ENCODE measurements at regions not wholly inside any gene's neighbourhood (a gene's known extent, or its start where the extent isn't known, plus 50 kb on each side); places are given as distances from the start of the nearest gene placed in this dataset.
"Not testable (repeated sequence)": the region's sequence is repeated elsewhere in the genome, so short reads cannot be mapped to it uniquely, and the experiment has no call there.

DNA sequence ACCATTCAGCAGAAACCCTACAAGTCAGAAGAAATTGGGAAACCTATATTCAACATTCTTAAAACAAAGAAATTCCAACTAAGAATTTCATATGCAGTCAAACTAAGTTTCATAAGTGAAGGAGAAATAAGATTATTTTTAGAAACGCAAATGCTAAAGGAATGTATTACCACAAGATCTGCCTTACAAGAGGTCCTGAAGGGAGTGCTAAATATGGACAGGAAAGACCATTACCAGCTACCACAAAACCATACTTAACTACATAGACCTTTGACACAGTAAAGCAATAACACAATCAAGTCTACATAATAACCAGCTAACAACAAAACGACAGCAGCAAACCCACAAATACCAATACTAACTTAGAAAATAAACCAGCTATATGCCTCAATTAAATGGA, 169.3 kb upstream of the FGF16 start:
- Histone ChIP-seq H3K9ac (ENCODE audit: low read length) (no peak overlapping the region), H3K27ac (ENCODE audit: low read depth, low read length) (no peak overlapping the region), H2AFZ (ENCODE audit: low read depth, low read length, poor library complexity, severe bottlenecking) (no peak overlapping the region), H3K36me3 (ENCODE audit: control insufficient read depth in 1 of 2, insufficient read depth in 2 of 2, low read length in 2 of 2) (no peaks in the 10 kb centered on the region), H3K9me2 (ENCODE audit: insufficient read depth) (no peaks in the 10 kb centered on the region), H3K4me3 (replicated peaks in 1 of 2; ENCODE audit: low read depth in 1 of 2, low read length in 2 of 2) (no peak overlapping the region), H4K20me1 (ENCODE audit: insufficient read depth) (no peaks in the 10 kb centered on the region), H3K4me1 (ENCODE audit: control insufficient read depth in 1 of 2, insufficient read depth in 2 of 2, low read length in 2 of 2) (no peaks in the 10 kb centered on the region), H3K27me3 (ENCODE audit: insufficient read depth, low read length) (no peaks in the 10 kb centered on the region), H3K79me2 (ENCODE audit: insufficient read depth, low read length) (no peaks in the 10 kb centered on the region), H3K9me3 (ENCODE audit: control insufficient read depth in 1 of 2, insufficient read depth in 1 of 2, low read depth in 1 of 2, low read length in 2 of 2) (no peaks in the 10 kb centered on the region), H3K4me2 (ENCODE audit: low read length) (no peak overlapping the region)
- POLR2A ChIA-PET = no interaction called here
- CTCF ChIA-PET = no interaction called here
- no peak for DNase-seq (ENCODE audit: low read depth, low spot score)
- RAD21 ChIA-PET (ENCODE audit: low non-redundant PET in 1 of 2, low total read pairs in 2 of 2, uncharacterized antibody in 2 of 2, unreplicated experiment in 2 of 2) = no interaction called here
- no peak for ATAC-seq
- no TSS peak for BruUV-seq (replicated peaks)
- TF ChIP-seq POLR2AphosphoS5 (IDR thresholded peaks at IDR 0.05; ENCODE audit: low read depth, low read length) (no peak), EZH2phosphoT487 (IDR thresholded peaks at IDR 0.05; ENCODE audit: borderline replicate concordance) (no peak), EGR1 (IDR thresholded peaks at IDR 0.05; ENCODE audit: low read depth) (no peak), SIN3A (IDR thresholded peaks at IDR 0.05; ENCODE audit: low read depth) (no peak), CBX3 (IDR thresholded peaks at IDR 0.05; ENCODE audit: low read depth) (no peak), SP1 (IDR thresholded peaks at IDR 0.05; ENCODE audit: low read depth) (no peak), ZFX (IDR thresholded peaks at IDR 0.05) (no peak), TCF7L2 (IDR thresholded peaks at IDR 0.05; ENCODE audit: borderline replicate concordance, extremely low read depth, insufficient read depth, insufficient read length) (no peak), JUND (IDR thresholded peaks at IDR 0.05) (no peak)
- TF ChIP-seq, protein P1, sequence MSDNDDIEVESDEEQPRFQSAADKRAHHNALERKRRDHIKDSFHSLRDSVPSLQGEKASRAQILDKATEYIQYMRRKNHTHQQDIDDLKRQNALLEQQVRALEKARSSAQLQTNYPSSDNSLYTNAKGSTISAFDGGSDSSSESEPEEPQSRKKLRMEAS (IDR thresholded peaks at IDR 0.05) = no peak
- TF ChIP-seq, protein P2, sequence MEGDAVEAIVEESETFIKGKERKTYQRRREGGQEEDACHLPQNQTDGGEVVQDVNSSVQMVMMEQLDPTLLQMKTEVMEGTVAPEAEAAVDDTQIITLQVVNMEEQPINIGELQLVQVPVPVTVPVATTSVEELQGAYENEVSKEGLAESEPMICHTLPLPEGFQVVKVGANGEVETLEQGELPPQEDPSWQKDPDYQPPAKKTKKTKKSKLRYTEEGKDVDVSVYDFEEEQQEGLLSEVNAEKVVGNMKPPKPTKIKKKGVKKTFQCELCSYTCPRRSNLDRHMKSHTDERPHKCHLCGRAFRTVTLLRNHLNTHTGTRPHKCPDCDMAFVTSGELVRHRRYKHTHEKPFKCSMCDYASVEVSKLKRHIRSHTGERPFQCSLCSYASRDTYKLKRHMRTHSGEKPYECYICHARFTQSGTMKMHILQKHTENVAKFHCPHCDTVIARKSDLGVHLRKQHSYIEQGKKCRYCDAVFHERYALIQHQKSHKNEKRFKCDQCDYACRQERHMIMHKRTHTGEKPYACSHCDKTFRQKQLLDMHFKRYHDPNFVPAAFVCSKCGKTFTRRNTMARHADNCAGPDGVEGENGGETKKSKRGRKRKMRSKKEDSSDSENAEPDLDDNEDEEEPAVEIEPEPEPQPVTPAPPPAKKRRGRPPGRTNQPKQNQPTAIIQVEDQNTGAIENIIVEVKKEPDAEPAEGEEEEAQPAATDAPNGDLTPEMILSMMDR (IDR thresholded peaks at IDR 0.05 in 2 of 3, conservative IDR thresholded peaks at IDR 0.05 in 1 of 3; ENCODE audit: borderline replicate concordance in 1 of 3, insufficient read depth in 1 of 3, low read depth in 2 of 3, low read length in 2 of 3) = no peak
- TF ChIP-seq, protein P3, sequence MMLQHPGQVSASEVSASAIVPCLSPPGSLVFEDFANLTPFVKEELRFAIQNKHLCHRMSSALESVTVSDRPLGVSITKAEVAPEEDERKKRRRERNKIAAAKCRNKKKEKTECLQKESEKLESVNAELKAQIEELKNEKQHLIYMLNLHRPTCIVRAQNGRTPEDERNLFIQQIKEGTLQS (IDR thresholded peaks at IDR 0.05) = no peak
- intact Hi-C loops (cut with micrococcal nuclease) = no loop called here

DNA sequence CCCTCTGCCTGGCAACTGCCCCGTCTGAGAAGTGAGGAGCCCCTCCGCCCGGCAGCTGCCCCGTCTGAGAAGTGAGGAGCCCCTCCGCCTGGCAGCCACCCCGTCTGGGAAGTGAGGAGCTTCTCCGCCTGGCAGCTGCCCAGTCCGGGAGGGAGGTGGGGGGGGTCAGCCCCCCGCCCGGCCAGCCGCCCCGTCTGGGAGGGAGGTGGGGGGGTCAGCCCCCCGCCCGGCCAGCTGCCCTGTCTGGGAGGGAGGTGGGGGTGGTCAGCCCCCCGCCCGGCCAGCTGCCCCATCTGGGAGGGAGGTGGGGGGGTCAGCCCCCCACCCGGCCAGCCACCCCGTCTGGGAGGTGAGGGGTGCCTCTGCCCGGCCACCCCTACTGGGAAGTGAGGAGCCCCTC, 167.8 kb upstream of the FGF16 start:
- H3K4me2 ChIP-seq (ENCODE audit: low read length); H3K9me2 ChIP-seq (ENCODE audit: insufficient read depth); H3K9me3 ChIP-seq (ENCODE audit: control insufficient read depth in 1 of 2, insufficient read depth in 1 of 2, low read depth in 1 of 2, low read length in 2 of 2); H3K36me3 ChIP-seq (ENCODE audit: control insufficient read depth in 1 of 2, insufficient read depth in 2 of 2, low read length in 2 of 2); CTCF ChIA-PET; H3K9ac ChIP-seq (ENCODE audit: low read length); BruUV-seq (replicated peaks); H3K4me1 ChIP-seq (ENCODE audit: control insufficient read depth in 1 of 2, insufficient read depth in 2 of 2, low read length in 2 of 2); ATAC-seq; H3K79me2 ChIP-seq (ENCODE audit: insufficient read depth, low read length); H3K27ac ChIP-seq (ENCODE audit: low read depth, low read length); H4K20me1 ChIP-seq (ENCODE audit: insufficient read depth); DNase-seq (ENCODE audit: low read depth, low spot score); H2AFZ ChIP-seq (ENCODE audit: low read depth, low read length, poor library complexity, severe bottlenecking); H3K4me3 ChIP-seq (replicated peaks in 1 of 2; ENCODE audit: low read depth in 1 of 2, low read length in 2 of 2); POLR2A ChIA-PET; H3K27me3 ChIP-seq (ENCODE audit: insufficient read depth, low read length); RAD21 ChIA-PET (ENCODE audit: low non-redundant PET in 1 of 2, low total read pairs in 2 of 2, uncharacterized antibody in 2 of 2, unreplicated experiment in 2 of 2); intact Hi-C loops (cut with micrococcal nuclease): not testable (repeated sequence)
